ENCODE measurements at regions not wholly inside any gene's neighbourhood (a gene's known extent, or its start where the extent isn't known, plus 50 kb on each side); places are given as distances from the start of the nearest gene placed in this dataset.

- Histone ChIP-seq H3K27me3 (ENCODE audit: control insufficient read depth in 1 of 2, insufficient read depth in 2 of 2, low read length in 2 of 2) (no peaks in the 10 kb centered on the region), H3K4me3 (ENCODE audit: low read depth in 1 of 2, low read length in 2 of 2) (no peak overlapping the region), H3K9ac (ENCODE audit: low read length) (no peak overlapping the region), H3K36me3 (ENCODE audit: insufficient read depth, low read length) (no peaks in the 10 kb centered on the region), H3K9me3 (ENCODE audit: low read length) (no peaks in the 10 kb centered on the region), H3K4me1 (ENCODE audit: insufficient read depth, low read length) (no peaks in the 10 kb centered on the region), H3K27ac (ENCODE audit: low read depth, low read length) (no peak overlapping the region)
Measured at GRCh38 chr14:54152351-54152750, 195.7 kb upstream of the BMP4 start.

- Histone ChIP-seq H3K4me3 (ENCODE audit: low read depth in 1 of 2, low read length in 2 of 2) (no peak overlapping the region), H3K9ac (ENCODE audit: low read length) (no peak overlapping the region), H3K9me3 (ENCODE audit: low read length) (no peaks in the 10 kb centered on the region), H3K4me1 (ENCODE audit: insufficient read depth, low read length) (no peaks in the 10 kb centered on the region), H3K36me3 (ENCODE audit: insufficient read depth, low read length) (no peaks in the 10 kb centered on the region), H3K27me3 (ENCODE audit: control insufficient read depth in 1 of 2, insufficient read depth in 2 of 2, low read length in 2 of 2) (no peaks in the 10 kb centered on the region), H3K27ac (ENCODE audit: low read depth, low read length) (no peak overlapping the region)
Measured at GRCh38 chr14:54166049-54166950, 209.7 kb upstream of the BMP4 start.

- Histone ChIP-seq H3K9ac (ENCODE audit: low read length) (no peak overlapping the region), H3K4me1 (ENCODE audit: insufficient read depth, low read length) (no peaks in the 10 kb centered on the region), H3K9me3 (ENCODE audit: low read length) (no peaks in the 10 kb centered on the region), H3K36me3 (ENCODE audit: insufficient read depth, low read length) (no peaks in the 10 kb centered on the region), H3K27me3 (ENCODE audit: control insufficient read depth in 1 of 2, insufficient read depth in 2 of 2, low read length in 2 of 2) (no peaks in the 10 kb centered on the region), H3K4me3 (ENCODE audit: low read depth in 1 of 2, low read length in 2 of 2) (no peak overlapping the region), H3K27ac (ENCODE audit: low read depth, low read length) (no peak overlapping the region)
Measured at GRCh38 chr14:54168489-54168888, 211.9 kb upstream of the BMP4 start.

- H3K9me3 ChIP-seq (ENCODE audit: low read length) = no peaks in the 10 kb centered on the region
- H3K4me3 ChIP-seq (ENCODE audit: low read depth in 1 of 2, low read length in 2 of 2) = no peak overlapping the region
- peaks cover 7% of the 10 kb centered on the region for H3K4me1 ChIP-seq (ENCODE audit: insufficient read depth, low read length)
- H3K9ac ChIP-seq (ENCODE audit: low read length) = no peak overlapping the region
- H3K27ac ChIP-seq (ENCODE audit: low read depth, low read length) = no peak overlapping the region
- H3K27me3 ChIP-seq (ENCODE audit: control insufficient read depth in 1 of 2, insufficient read depth in 2 of 2, low read length in 2 of 2) = no peaks in the 10 kb centered on the region
- H3K36me3 ChIP-seq (ENCODE audit: insufficient read depth, low read length) = no peaks in the 10 kb centered on the region
Measured at GRCh38 chr14:54169254-54169924, 212.8 kb upstream of the BMP4 start.

- Histone ChIP-seq H3K9ac (ENCODE audit: low read length) (no peak overlapping the region), H3K27ac (ENCODE audit: low read depth, low read length) (no peak overlapping the region), H3K27me3 (ENCODE audit: control insufficient read depth in 1 of 2, insufficient read depth in 2 of 2, low read length in 2 of 2) (no peaks in the 10 kb centered on the region), H3K9me3 (ENCODE audit: low read length) (no peaks in the 10 kb centered on the region), H3K4me1 (ENCODE audit: insufficient read depth, low read length) (peaks cover 13% of the 10 kb centered on the region), H3K4me3 (ENCODE audit: low read depth in 1 of 2, low read length in 2 of 2) (no peak overlapping the region), H3K36me3 (ENCODE audit: insufficient read depth, low read length) (no peaks in the 10 kb centered on the region)
Measured at GRCh38 chr14:54170301-54170700, 213.7 kb upstream of the BMP4 start.

- Histone ChIP-seq H3K27ac (ENCODE audit: low read depth, low read length) (no peak overlapping the region), H3K36me3 (ENCODE audit: insufficient read depth, low read length) (no peaks in the 10 kb centered on the region), H3K9ac (ENCODE audit: low read length) (no peak overlapping the region), H3K4me1 (ENCODE audit: insufficient read depth, low read length) (peaks cover 14% of the 10 kb centered on the region), H3K4me3 (ENCODE audit: low read depth in 1 of 2, low read length in 2 of 2) (no peak overlapping the region), H3K9me3 (ENCODE audit: low read length) (no peaks in the 10 kb centered on the region), H3K27me3 (ENCODE audit: control insufficient read depth in 1 of 2, insufficient read depth in 2 of 2, low read length in 2 of 2) (no peaks in the 10 kb centered on the region)
Measured at GRCh38 chr14:54172114-54172513, 215.5 kb upstream of the BMP4 start.

- H3K27me3 ChIP-seq (ENCODE audit: control insufficient read depth in 1 of 2, insufficient read depth in 2 of 2, low read length in 2 of 2) = no peaks in the 10 kb centered on the region
Measured at GRCh38 chr14:54172562-54172961, 215.9 kb upstream of the BMP4 start.

GRCh38 chr14:54173802-54174201, 217.2 kb upstream of the BMP4 start:
- Histone ChIP-seq H3K27me3 (ENCODE audit: control insufficient read depth in 1 of 2, insufficient read depth in 2 of 2, low read length in 2 of 2) (no peaks in the 10 kb centered on the region), H3K9ac (ENCODE audit: low read length) (no peak overlapping the region), H3K4me1 (ENCODE audit: insufficient read depth, low read length) (peaks cover 14% of the 10 kb centered on the region), H3K27ac (ENCODE audit: low read depth, low read length) (no peak overlapping the region), H3K36me3 (ENCODE audit: insufficient read depth, low read length) (no peaks in the 10 kb centered on the region), H3K4me3 (ENCODE audit: low read depth in 1 of 2, low read length in 2 of 2) (no peak overlapping the region), H3K9me3 (ENCODE audit: low read length) (no peaks in the 10 kb centered on the region)

More at GRCh38 chr14:54172562-54172961, 215.9 kb upstream of the BMP4 start:
- Histone ChIP-seq H3K9ac (ENCODE audit: low read length) (no peak overlapping the region), H3K9me3 (ENCODE audit: low read length) (no peaks in the 10 kb centered on the region), H3K36me3 (ENCODE audit: insufficient read depth, low read length) (no peaks in the 10 kb centered on the region), H3K4me3 (ENCODE audit: low read depth in 1 of 2, low read length in 2 of 2) (no peak overlapping the region), H3K4me1 (ENCODE audit: insufficient read depth, low read length) (peaks cover 14% of the 10 kb centered on the region), H3K27ac (ENCODE audit: low read depth, low read length) (no peak overlapping the region)

- H3K9me3 ChIP-seq (ENCODE audit: low read length) = no peaks in the 10 kb centered on the region
- H3K9ac ChIP-seq (ENCODE audit: low read length) = no peak overlapping the region
- H3K4me3 ChIP-seq (ENCODE audit: low read depth in 1 of 2, low read length in 2 of 2) = no peak overlapping the region
- H3K27me3 ChIP-seq (ENCODE audit: control insufficient read depth in 1 of 2, insufficient read depth in 2 of 2, low read length in 2 of 2) = no peaks in the 10 kb centered on the region
- H3K27ac ChIP-seq (ENCODE audit: low read depth, low read length) = no peak overlapping the region
- no peaks in the 10 kb centered on the region for H3K36me3 ChIP-seq (ENCODE audit: insufficient read depth, low read length)
- H3K4me1 ChIP-seq (ENCODE audit: insufficient read depth, low read length) = peaks cover 14% of the 10 kb centered on the region
Measured at GRCh38 chr14:54174457-54174856, 217.8 kb upstream of the BMP4 start.

- H3K27ac ChIP-seq (ENCODE audit: low read depth, low read length) = no peak overlapping the region
- H3K9ac ChIP-seq (ENCODE audit: low read length) = no peak overlapping the region
- H3K4me1 ChIP-seq (ENCODE audit: insufficient read depth, low read length) = peaks cover 14% of the 10 kb centered on the region
- no peaks in the 10 kb centered on the region for H3K9me3 ChIP-seq (ENCODE audit: low read length)
- no peak overlapping the region for H3K4me3 ChIP-seq (ENCODE audit: low read depth in 1 of 2, low read length in 2 of 2)
- H3K27me3 ChIP-seq (ENCODE audit: control insufficient read depth in 1 of 2, insufficient read depth in 2 of 2, low read length in 2 of 2) = no peaks in the 10 kb centered on the region
- no peaks in the 10 kb centered on the region for H3K36me3 ChIP-seq (ENCODE audit: insufficient read depth, low read length)
Measured at GRCh38 chr14:54175298-54175942, 218.8 kb upstream of the BMP4 start.

- H3K27ac ChIP-seq (ENCODE audit: low read depth, low read length) = no peak overlapping the region
- H3K4me1 ChIP-seq (ENCODE audit: insufficient read depth, low read length) = peaks cover 14% of the 10 kb centered on the region
- no peak overlapping the region for H3K4me3 ChIP-seq (ENCODE audit: low read depth in 1 of 2, low read length in 2 of 2)
- H3K9ac ChIP-seq (ENCODE audit: low read length) = no peak overlapping the region
- H3K9me3 ChIP-seq (ENCODE audit: low read length) = no peaks in the 10 kb centered on the region
- H3K27me3 ChIP-seq (ENCODE audit: control insufficient read depth in 1 of 2, insufficient read depth in 2 of 2, low read length in 2 of 2) = no peaks in the 10 kb centered on the region
- no peaks in the 10 kb centered on the region for H3K36me3 ChIP-seq (ENCODE audit: insufficient read depth, low read length)
Measured at GRCh38 chr14:54177019-54177418, 219.8 kb upstream of the CDKN3 start.
